HG02763 (cell line): ENCODE measurements at regions not wholly inside any gene's neighbourhood (a gene's known extent, or its start where the extent isn't known, plus 50 kb on each side); places are given as distances from the start of the nearest gene placed in this dataset.

Experiments
- ATAC-seq: cut with Tn5 transposase; IDR thresholded peaks from one replicate; pipeline ENCODE4 v1.9.1; 2021; ENCODE audit warnings: mild to moderate bottlenecking, moderate library complexity; ENCODE audit not compliant: unreplicated experiment

DNA sequence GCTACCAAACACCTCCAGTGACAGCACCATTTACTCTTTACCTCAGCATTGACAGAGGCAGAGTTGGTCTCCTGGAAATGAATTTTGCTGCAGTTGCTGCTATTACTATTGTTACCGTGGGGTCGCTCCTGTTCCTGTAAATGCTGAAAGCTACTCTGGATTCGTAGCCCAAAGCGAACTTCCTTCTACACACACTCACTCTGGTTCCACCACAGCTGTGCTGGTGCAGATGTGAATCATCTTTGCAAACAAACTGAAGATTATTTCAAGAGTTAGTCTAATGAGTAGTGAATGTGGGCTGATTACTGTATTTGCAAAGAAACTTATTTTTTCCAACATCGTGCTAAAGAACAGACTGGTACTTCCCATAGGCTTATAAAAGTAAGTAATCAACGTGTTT is 304.0 kb downstream of the LPIN1 start:
- no peak for ATAC-seq

- no peak for ATAC-seq
These were observed 305.4 kb downstream of the LPIN1 start for GRCh38 chr2:12051831-12052230.

GRCh38 chr2:12052796-12053195 is 306.4 kb downstream of the LPIN1 start:
- ATAC-seq: no peak

- ATAC-seq: no peak
These were observed 308.7 kb downstream of the LPIN1 start for GRCh38 chr2:12054956-12055618.

DNA sequence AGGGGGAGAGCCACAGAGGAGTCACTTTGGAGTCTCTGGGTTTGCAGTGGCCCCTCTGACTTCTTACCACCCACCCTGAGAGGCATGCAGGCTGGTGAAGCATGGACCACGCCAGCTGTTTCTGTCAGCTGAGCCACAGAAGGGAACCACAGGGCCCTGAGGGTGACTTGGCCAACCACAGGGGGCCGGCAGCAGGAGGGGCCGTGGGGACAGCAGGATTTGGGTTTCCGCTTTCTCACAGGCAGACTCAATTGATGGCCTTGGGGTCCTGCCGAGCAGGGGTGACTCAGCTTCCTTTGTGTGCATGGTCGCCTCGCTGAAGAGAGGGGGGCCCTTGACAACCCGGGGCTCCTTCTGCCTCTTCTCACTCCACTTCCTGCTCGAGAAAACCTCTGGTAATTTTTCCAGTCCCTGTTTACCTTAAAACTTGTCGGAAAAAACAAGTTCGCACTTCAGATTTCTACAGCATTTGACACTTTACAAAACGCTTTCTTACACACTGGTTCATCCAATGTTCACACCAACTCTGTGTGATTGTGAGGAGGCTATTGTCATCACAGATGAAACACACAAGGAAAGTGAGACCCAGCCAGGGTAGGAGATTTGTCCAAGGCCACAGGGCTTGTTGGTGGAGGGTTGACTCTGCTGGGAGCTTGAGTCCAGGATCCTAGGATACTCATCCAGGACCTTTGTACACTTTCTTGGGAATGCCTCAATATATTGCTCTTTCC is 311.2 kb downstream of the LPIN1 start:
- ATAC-seq: peak; percentile 89

DNA sequence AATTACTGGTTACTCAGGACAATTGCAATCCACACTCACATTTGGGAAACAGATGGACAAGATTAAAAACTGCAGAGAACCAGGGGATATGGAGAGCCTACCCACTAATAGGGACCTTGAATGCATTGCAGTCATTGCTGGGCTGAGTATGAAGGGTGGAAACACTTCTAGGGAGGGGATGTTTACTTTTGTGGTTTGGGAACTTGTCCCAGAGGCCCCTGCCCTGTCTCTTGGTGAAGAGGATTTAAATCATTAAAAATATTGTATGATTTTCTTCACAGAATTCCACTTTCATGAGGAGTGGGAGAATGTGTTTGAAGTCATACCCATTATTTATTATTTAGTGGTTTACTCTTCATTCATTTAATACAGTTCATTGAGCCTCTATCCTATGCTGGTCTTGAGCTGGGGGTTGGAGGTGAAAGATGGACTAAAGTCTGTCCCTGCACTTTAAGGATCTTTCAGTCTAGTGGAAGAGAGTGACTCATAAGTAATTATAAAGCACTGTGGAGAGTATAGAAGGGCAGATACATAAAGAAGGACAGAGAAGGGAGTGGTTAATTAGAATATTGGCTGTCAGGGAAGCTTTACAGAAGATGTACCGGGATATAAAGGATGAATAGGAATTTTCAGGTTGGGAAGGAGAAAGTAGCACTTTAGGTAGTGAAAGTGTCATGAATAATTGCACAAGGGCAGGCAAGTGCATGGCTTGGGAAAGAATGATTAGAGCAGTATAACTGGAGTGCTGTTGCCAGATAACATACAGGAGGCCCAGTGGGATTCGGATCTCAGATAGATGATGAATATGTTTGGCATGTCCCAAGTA is 313.4 kb downstream of the LPIN1 start:
- no peak for ATAC-seq

GRCh38 chr2:12060886-12061285 is 314.5 kb downstream of the LPIN1 start:
- ATAC-seq: no peak

DNA sequence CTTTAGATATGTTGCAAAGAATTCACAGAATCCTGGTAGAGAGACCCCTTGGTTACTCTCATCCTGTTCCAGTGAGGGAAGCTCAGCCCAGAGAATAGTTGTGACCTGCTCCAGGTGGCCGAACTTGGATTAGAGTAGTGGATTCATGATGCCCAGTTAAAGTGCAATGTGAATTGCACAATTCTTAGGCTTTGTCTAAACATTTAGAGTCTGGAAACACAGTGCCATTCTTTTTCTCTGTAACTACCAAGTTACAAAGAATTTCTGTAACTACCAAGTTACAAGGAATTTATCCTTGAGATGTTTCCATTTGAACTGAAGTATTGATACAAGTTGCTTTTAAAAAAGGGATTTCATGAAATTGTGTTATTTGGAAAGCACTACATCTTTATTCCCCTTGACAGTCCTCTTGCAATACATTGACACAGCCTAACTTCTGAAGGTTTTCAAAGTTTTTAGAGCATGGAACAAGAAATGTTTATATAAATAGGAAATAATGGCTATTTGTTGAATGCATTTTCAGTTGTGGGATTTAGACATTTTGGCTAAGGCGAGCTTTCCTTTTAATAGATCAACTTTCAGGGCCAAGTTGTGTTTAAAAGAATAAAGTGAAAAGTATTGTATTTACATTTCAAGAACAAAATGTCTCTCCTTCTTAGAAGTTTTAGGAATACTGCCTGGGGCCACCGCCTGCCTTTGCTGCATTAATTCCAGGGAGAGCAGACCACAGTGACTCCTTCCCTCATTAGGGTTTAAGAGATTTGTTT is 315.0 kb downstream of the LPIN1 start:
- ATAC-seq: no peak

DNA sequence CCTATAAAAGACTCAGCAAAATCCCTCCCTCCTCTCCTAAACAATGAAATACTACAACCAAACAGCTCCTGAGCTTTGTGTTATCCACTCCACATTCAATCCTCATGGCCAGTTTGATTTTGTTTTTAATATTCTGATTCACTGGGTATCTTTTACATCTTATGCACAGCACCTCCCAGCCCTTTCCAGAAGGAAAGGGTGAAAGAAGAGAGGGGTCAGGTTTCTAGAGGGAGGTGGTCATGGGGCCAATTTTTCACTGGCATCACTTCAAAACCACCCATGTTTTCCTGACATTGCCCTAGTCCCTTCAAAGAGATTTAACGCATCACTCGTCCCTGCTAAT is 315.6 kb downstream of the LPIN1 start:
- ATAC-seq: no peak

- ATAC-seq: no peak
These were observed 316.8 kb downstream of the LPIN1 start for GRCh38 chr2:12063210-12063609.

DNA sequence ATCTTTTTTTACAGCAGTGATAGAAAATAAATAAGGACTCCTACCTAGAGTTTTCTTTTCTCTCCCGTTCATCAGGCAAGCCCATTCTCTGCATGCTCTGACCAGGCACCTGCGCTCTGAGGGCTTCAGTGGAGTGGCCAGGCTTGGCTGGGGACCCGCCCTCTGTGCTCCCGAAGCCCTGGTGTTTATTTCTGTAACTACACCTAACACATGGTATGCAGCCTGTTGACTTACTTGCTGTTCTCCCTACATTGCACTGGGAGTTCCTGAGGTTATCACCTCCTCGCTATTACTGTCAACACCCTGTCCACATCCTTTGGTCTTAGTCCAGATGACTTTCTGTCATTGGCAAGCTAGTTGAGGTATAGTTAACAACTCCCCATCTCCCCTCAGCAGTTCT is 317.7 kb downstream of the LPIN1 start:
- ATAC-seq: no peak

GRCh38 chr2:12066116-12066515 is 319.7 kb downstream of the LPIN1 start:
- no peak for ATAC-seq

DNA sequence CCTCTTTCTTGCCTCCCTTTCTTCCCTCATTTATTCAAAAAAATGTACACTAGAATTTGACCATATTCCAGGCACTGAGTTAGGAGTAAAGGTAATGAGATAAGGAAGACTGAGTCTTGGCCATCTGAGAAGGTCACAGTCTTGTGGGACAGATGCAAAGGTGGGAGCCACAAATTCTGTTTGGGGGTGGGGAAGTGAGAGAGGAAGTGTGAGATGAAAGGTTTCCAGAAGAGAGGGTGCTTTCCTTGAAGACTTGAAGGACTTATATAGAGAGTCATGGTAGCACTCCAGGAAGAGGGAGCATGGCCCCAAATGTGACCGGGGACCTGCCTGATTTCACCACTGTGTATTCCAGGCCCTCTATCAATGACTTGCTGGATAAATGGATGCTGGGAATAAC is 320.6 kb downstream of the LPIN1 start:
- ATAC-seq: no peak

DNA sequence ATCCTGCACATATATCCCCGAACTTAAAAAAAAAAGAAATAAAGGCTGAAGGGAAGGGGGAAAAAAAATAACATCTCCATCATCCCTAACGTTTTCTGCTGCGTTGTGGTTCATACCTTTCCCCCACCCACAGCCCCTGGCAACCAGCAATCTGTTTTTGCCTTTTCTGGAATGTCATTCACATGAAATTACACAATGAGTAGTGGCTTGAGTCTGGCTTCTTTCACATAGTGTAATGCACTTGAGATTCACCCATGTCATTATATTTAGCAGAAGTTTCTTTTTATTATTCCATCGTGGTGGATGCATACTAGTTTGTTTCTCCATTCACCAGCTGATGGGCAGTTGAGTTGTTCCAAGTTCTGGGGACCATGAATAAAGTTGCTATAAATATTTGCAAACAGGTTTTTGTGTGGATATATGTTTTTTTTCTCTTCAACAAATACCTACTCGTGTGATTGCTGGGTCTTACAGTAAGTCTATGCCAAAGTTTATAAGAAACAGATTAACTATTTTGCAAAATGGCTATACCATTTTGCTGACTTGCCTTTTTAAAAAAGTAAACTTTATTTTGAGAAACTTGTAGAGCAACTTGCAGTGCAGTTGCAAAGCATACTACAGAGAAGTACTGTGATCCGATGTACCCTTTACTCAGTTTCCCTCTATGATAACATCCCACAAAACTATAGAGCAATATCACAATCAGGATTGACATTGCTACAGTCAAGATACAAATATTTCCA is 322.5 kb downstream of the LPIN1 start:
- ATAC-seq: no peak

DNA sequence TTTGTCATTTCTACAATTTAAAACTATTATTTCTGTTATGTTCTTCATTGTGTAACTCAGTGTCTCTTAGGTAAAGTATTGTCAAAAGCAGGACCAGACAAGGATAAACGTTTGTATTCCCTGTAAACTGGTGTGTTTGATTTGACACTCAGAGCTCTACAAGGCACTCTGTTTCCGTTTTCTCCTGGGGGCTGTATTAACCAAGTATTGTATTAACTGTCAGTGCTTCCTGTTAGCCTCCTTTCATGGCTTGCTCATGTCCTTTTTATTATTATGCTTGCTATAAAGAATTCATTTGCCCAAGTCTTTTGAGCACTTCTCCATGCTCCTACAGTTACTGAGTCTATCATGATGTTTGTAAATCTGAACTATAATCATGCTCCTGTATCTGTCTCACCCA is 323.7 kb downstream of the LPIN1 start:
- no peak for ATAC-seq

GRCh38 chr2:12070581-12070980 is 324.1 kb downstream of the LPIN1 start:
- ATAC-seq: no peak

DNA sequence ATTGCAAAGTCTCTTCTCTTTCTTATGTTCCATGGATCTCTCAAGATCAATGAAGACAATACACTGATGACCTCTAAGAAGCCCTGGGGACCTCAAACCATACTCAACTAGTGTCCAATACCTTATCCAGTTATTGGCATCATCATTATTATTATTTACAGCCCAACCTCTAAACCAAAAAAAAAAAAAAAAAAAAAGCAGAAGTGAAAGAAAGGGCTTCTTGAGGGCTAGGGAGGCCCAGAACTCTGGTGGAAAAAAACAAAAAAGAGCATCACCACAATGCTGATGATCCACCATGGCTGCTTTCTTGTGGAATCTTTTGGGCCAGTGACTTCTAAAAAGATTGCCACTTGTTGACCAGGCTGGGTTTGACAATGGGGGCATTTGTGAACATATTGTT is 324.9 kb downstream of the LPIN1 start:
- peak; percentile 53 for ATAC-seq

DNA sequence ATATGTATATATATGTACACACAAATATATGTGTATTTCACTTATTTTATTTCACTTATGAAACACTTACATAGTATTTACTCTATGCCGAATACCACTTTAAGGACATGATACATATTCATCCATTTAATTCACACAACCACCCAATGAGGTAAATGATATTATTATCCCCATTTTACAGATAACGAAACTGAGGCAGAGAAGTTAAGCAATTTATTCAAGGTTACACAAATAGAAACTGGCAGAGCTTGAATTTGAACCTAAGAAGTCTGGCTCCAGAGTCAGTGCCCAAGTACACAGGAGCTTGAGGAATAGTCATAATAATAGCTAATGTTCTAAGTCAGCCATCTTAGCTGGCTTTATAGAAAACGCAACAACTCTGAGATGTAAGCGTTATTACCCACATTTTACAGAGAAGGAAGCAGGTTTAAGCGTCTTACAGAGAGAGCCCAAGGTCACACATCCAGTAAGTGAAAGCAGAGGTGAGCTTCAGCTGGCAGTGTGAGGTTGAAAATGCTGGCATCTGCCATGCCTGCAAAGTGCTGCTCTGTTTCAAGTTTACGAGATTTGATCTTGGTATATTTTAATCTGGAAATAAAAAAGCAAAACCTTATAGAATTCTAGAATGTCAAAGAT is 326.9 kb downstream of the LPIN1 start:
- no peak for ATAC-seq

GRCh38 chr2:12074126-12074844 is 327.9 kb downstream of the LPIN1 start:
- no peak for ATAC-seq
